GM23338 (cell line): ENCODE measurements at regions not wholly inside any gene's neighbourhood (a gene's known extent, or its start where the extent isn't known, plus 50 kb on each side); places are given as distances from the start of the nearest gene placed in this dataset.
A peak's percentile ranks its signal among the peaks of the same experiment; 100 is the strongest.

Source experiments
- ATAC-seq: fragments of 200-7000 bp; cut with Tn5 transposase; 3 replicates; pipeline ENCODE4 v1.9.1; 2020
- DNase-seq: peaks from one replicate; pipeline ENCODE4 v3.0.0-alpha.2; 2015; ENCODE audit warnings: low spot score
- H2AFZ ChIP-seq: fragments of 200-600 bp; sonication (generic); 2 replicates; pipeline ENCODE4 v1.8.0; 2016; ENCODE audit warnings: antibody characterized with exemption, mild to moderate bottlenecking, moderate library complexity
- H3F3A ChIP-seq: fragments of 200-600 bp; sonication (generic); replicated peaks from 2 replicates; pipeline ENCODE4 v1.8.0; 2017; ENCODE audit warnings: antibody characterized with exemption, mixed run types, low read depth
- H3K27ac ChIP-seq: fragments of 200-600 bp; sonication (generic); 2 replicates; pipeline ENCODE4 v1.6.1; 2016; ENCODE audit warnings: low read depth
- H3K27me3 ChIP-seq: fragments of 200-600 bp; sonication (generic); 2 replicates; pipeline ENCODE4 v1.8.0; 2016; ENCODE audit warnings: mild to moderate bottlenecking, mixed run types, moderate library complexity; ENCODE audit not compliant: insufficient read depth
- H3K36me3 ChIP-seq: fragments of 200-600 bp; sonication (generic); 2 replicates; pipeline ENCODE4 v1.8.0; 2016; ENCODE audit warnings: mild to moderate bottlenecking; ENCODE audit not compliant: insufficient read depth
- H3K4me1 ChIP-seq: fragments of 200-600 bp; sonication (generic); 2 replicates; pipeline ENCODE4 v1.8.0; 2016; ENCODE audit warnings: mild to moderate bottlenecking, moderate library complexity; ENCODE audit not compliant: insufficient read depth
- H3K4me2 ChIP-seq: fragments of 200-600 bp; sonication (generic); 2 replicates; pipeline ENCODE4 v1.7.1; 2017; ENCODE audit warnings: mixed run types
- H3K4me3 ChIP-seq: fragments of 200-600 bp; sonication (generic); 2 replicates; pipeline ENCODE4 v1.6.1; 2016; ENCODE audit warnings: mixed run types
- H3K79me2 ChIP-seq: fragments of 200-600 bp; sonication (generic); replicated peaks from 2 replicates; pipeline ENCODE4 v1.8.0; 2017; ENCODE audit warnings: mild to moderate bottlenecking; ENCODE audit not compliant: insufficient read depth
- H3K9me2 ChIP-seq: fragments of 200-600 bp; sonication (generic); 2 replicates; pipeline ENCODE4 v1.8.0; 2017; ENCODE audit not compliant: insufficient read depth
- H4K20me1 ChIP-seq: fragments of 200-600 bp; sonication (generic); replicated peaks from 2 replicates; pipeline ENCODE4 v1.8.0; 2017; ENCODE audit warnings: mild to moderate bottlenecking; ENCODE audit not compliant: insufficient read depth
- H3K27ac Mint-ChIP-seq: 2 replicates; pipeline ENCODE4 v1.8.0; 2020; ENCODE audit warnings: inconsistent platforms, mild to moderate bottlenecking, moderate library complexity, mixed read lengths
- H3K27me3 Mint-ChIP-seq: 3 replicates; pipeline ENCODE4 v1.8.0; 2022; ENCODE audit warnings: low read depth, mild to moderate bottlenecking, moderate library complexity, mixed read lengths, inconsistent platforms; ENCODE audit not compliant: insufficient read depth, poor library complexity
- H3K36me3 Mint-ChIP-seq: 3 replicates; pipeline ENCODE4 v1.8.0; 2021; ENCODE audit warnings: low read depth, mild to moderate bottlenecking, inconsistent platforms, moderate library complexity, mixed read lengths
- H3K4me1 Mint-ChIP-seq: 3 replicates; pipeline ENCODE4 v1.8.0; 2020; ENCODE audit warnings: mild to moderate bottlenecking, inconsistent platforms, mixed read lengths
- H3K4me3 Mint-ChIP-seq: 3 replicates; pipeline ENCODE4 v1.8.0; 2021; ENCODE audit warnings: moderate library complexity, mild to moderate bottlenecking, inconsistent platforms, mixed read lengths
- H3K9me3 Mint-ChIP-seq: 3 replicates; pipeline ENCODE4 v1.8.0; 2020; ENCODE audit warnings: moderate library complexity, mild to moderate bottlenecking, inconsistent platforms, mixed read lengths
- CREB1 ChIP-seq: fragments of 250-450 bp; sonication (Bioruptor Pico); IDR thresholded peaks from 2 replicates; pipeline ENCODE4 v1.5.0; 2020; ENCODE audit warnings: low read depth, mild to moderate bottlenecking, moderate library complexity
- EZH2 ChIP-seq: fragments of 200-600 bp; sonication (generic); IDR thresholded peaks from one replicate; pipeline ENCODE4 v1.8.0; 2017; ENCODE audit warnings: antibody characterized with exemption, mild to moderate bottlenecking, low read depth; ENCODE audit not compliant: unreplicated experiment
- NANOG ChIP-seq: IDR thresholded peaks from 2 replicates; pipeline ENCODE4 v1.6.1; 2016; ENCODE audit warnings: antibody characterized with exemption, borderline replicate concordance
- STAT1 ChIP-seq: IDR thresholded peaks from one replicate; pipeline ENCODE4 v1.6.1; 2016; ENCODE audit warnings: antibody characterized with exemption; ENCODE audit not compliant: unreplicated experiment
- ZNF114 ChIP-seq: fragments of 250-450 bp; sonication (Bioruptor Pico); IDR thresholded peaks from 2 replicates; pipeline ENCODE4 v1.5.0; 2020; ENCODE audit warnings: mild to moderate bottlenecking, moderate library complexity
- TF ChIP-seq, protein P1 (sequence below): fragments of 250-450 bp; sonication (Bioruptor Pico); IDR thresholded peaks from 2 replicates; pipeline ENCODE4 v1.5.0; 2020; ENCODE audit warnings: mild to moderate bottlenecking, moderate library complexity

DNA sequence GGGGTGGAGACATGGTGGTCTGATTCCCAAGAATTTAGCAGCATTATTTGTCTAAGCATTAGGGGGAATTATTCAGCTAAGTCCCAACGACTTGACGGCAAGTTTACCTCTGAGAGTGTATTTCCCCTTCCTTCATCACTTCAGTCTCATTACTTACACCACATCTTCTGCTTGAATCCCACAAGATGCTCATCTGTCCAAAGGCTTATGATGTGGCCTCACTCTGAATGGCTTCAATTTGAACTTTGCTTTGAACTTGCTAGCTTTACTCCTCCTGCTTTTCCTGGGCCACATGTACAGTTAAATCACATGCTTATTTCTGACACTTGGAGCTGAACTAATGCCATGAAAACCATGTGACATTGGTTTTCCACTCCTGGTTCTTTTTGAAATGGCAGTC is 231.3 kb upstream of the SATB1 start:
- DNase-seq (no peak), ATAC-seq (no peak)
- H3K4me3 ChIP-seq, result no peak overlapping the region
- TF ChIP-seq, protein P1, sequence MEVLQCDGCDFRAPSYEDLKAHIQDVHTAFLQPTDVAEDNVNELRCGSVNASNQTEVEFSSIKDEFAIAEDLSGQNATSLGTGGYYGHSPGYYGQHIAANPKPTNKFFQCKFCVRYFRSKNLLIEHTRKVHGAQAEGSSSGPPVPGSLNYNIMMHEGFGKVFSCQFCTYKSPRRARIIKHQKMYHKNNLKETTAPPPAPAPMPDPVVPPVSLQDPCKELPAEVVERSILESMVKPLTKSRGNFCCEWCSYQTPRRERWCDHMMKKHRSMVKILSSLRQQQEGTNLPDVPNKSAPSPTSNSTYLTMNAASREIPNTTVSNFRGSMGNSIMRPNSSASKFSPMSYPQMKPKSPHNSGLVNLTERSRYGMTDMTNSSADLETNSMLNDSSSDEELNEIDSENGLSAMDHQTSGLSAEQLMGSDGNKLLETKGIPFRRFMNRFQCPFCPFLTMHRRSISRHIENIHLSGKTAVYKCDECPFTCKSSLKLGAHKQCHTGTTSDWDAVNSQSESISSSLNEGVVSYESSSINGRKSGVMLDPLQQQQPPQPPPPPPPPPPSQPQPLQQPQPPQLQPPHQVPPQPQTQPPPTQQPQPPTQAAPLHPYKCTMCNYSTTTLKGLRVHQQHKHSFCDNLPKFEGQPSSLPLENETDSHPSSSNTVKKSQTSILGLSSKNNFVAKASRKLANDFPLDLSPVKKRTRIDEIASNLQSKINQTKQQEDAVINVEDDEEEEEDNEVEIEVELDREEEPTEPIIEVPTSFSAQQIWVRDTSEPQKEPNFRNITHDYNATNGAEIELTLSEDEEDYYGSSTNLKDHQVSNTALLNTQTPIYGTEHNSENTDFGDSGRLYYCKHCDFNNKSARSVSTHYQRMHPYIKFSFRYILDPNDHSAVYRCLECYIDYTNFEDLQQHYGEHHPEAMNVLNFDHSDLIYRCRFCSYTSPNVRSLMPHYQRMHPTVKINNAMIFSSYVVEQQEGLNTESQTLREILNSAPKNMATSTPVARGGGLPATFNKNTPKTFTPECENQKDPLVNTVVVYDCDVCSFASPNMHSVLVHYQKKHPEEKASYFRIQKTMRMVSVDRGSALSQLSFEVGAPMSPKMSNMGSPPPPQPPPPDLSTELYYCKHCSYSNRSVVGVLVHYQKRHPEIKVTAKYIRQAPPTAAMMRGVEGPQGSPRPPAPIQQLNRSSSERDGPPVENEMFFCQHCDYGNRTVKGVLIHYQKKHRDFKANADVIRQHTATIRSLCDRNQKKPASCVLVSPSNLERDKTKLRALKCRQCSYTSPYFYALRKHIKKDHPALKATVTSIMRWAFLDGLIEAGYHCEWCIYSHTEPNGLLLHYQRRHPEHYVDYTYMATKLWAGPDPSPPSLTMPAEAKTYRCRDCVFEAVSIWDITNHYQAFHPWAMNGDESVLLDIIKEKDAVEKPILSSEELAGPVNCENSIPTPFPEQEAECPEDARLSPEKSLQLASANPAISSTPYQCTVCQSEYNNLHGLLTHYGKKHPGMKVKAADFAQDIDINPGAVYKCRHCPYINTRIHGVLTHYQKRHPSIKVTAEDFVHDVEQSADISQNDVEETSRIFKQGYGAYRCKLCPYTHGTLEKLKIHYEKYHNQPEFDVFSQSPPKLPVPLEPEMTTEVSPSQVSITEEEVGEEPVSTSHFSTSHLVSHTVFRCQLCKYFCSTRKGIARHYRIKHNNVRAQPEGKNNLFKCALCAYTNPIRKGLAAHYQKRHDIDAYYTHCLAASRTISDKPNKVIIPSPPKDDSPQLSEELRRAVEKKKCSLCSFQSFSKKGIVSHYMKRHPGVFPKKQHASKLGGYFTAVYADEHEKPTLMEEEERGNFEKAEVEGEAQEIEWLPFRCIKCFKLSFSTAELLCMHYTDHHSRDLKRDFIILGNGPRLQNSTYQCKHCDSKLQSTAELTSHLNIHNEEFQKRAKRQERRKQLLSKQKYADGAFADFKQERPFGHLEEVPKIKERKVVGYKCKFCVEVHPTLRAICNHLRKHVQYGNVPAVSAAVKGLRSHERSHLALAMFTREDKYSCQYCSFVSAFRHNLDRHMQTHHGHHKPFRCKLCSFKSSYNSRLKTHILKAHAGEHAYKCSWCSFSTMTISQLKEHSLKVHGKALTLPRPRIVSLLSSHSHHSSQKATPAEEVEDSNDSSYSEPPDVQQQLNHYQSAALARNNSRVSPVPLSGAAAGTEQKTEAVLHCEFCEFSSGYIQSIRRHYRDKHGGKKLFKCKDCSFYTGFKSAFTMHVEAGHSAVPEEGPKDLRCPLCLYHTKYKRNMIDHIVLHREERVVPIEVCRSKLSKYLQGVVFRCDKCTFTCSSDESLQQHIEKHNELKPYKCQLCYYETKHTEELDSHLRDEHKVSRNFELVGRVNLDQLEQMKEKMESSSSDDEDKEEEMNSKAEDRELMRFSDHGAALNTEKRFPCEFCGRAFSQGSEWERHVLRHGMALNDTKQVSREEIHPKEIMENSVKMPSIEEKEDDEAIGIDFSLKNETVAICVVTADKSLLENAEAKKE (CRISPR knock-in tag), result no peak
- no peak for TF ChIP-seq EZH2
- no peak overlapping the region for H3K27ac ChIP-seq
- peaks cover 2% of the 10 kb centered on the region; the same call in 1 of the 3 replicates for H3K9me3 Mint-ChIP-seq
- H3K27me3 Mint-ChIP-seq, result peaks cover 2% of the 10 kb centered on the region
- no peak overlapping the region for H3K27ac Mint-ChIP-seq
- no peaks in the 10 kb centered on the region for H3K36me3 Mint-ChIP-seq
- no peaks in the 10 kb centered on the region; the same call in 2 of the 3 replicates for H3K4me1 Mint-ChIP-seq
- no peaks in the 10 kb centered on the region for H3F3A ChIP-seq
- no peaks in the 10 kb centered on the region for H3K36me3 ChIP-seq
- H3K4me3 Mint-ChIP-seq, result no peak overlapping the region
- no peaks in the 10 kb centered on the region for H3K79me2 ChIP-seq
- no peaks in the 10 kb centered on the region for H3K4me1 ChIP-seq
- peak overlapping the region; percentile 23; the same call in 1 of the 2 replicates for H2AFZ ChIP-seq
- no peaks in the 10 kb centered on the region for H3K9me2 ChIP-seq
- H3K4me2 ChIP-seq, result no peak overlapping the region
- no peaks in the 10 kb centered on the region for H3K27me3 ChIP-seq
- no peaks in the 10 kb centered on the region for H4K20me1 ChIP-seq

DNA sequence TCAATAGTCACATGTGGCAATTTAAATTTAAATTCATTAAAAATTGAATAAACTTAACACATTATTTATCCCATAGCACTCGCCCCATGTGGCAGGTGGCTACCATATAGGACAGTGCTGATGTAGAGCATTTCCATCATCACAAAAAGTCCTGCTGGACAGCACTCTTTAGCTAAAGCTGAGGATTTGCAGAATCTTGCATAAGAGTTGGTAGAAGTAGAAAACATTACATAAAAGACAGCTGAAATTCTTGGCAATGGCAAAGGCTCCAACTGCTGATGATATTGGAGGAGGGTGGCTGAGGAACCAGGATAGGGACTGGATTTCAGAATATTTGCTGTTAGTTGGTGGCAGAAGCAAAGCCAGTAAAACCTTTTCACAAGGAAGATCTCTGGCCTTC is 230.7 kb upstream of the SATB1 start:
- no peak overlapping the region for H2AFZ ChIP-seq
- no peak overlapping the region for H3K27ac ChIP-seq
- ATAC-seq, result no peak
- no peaks in the 10 kb centered on the region for H3K9me2 ChIP-seq
- Mint-ChIP-seq H3K9me3 (no peaks in the 10 kb centered on the region), H3K36me3 (no peaks in the 10 kb centered on the region), H3K4me3 (no peak overlapping the region), H3K4me1 (no peaks in the 10 kb centered on the region; the same call in 2 of the 3 replicates), H3K27ac (no peak overlapping the region), H3K27me3 (peaks cover 2% of the 10 kb centered on the region)
- no peak overlapping the region for H3K4me2 ChIP-seq
- no peaks in the 10 kb centered on the region for H4K20me1 ChIP-seq
- no peaks in the 10 kb centered on the region for H3F3A ChIP-seq
- no peak overlapping the region for H3K4me3 ChIP-seq
- no peak for DNase-seq
- H3K36me3 ChIP-seq, result no peaks in the 10 kb centered on the region
- no peaks in the 10 kb centered on the region for H3K79me2 ChIP-seq
- no peaks in the 10 kb centered on the region for H3K4me1 ChIP-seq
- H3K27me3 ChIP-seq, result no peaks in the 10 kb centered on the region
- TF ChIP-seq CREB1 (no peak), NANOG (no peak), ZNF114 (CRISPR knock-in tag) (no peak), STAT1 (no peak), EZH2 (no peak)
- TF ChIP-seq, protein P1 (CRISPR knock-in tag), result no peak
